Stimulated activated CD8-positive, alpha-beta memory T cell treated with anti-CD3 and anti-CD28 coated beads, Interleukin-4, amount 100 ng/mL, for 24 hours (primary cell): ENCODE measurements at regions not wholly inside any gene's neighbourhood (a gene's known extent, or its start where the extent isn't known, plus 50 kb on each side); places are given as distances from the start of the nearest gene placed in this dataset.
"Not testable (repeated sequence)": the region's sequence is repeated elsewhere in the genome, so short reads cannot be mapped to it uniquely, and the experiment has no call there.

Experiments used
- DNase-seq: peaks from one replicate; pipeline ENCODE4 v3.0.0-alpha.2; 2020; ENCODE audit warnings: low read depth

DNA sequence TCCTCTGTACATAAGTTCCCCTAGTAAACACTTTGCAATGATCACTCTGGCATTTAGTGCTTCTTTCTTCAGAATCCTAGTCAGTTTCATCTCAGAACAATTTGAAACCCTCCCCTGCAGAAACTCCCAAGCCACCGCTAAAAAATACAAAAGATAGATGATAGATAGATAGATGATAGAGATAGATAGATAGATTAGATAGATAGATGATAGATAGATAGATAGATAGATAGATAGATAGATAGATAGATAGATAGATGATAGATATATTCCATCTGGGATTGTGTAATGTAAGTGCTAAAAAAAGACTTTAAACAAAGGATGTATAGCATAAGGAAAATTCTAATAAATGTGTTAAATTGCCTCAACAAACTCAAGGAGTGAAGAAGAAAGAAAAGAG lies 212.6 kb upstream of the POGK start:
- no peak for DNase-seq

DNA sequence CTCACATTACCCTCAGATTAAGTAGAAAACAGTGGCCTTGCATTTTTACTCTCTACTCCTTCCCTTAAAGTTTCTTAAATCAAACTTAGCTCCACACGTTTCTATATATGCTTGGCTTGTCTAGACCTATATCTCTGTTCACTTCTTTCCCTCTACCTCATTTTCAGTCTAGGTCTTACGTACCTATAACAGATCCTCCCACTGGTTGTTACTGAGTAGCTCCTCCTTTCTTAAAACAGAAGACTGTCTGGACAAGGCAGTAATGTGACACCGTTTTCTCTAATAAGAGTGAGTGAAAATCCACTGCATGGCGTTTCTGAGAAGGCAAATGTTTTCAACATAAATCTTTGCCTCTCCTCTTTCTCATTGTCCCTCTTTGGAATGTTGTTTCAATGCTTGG lies 211.7 kb upstream of the POGK start:
- no peak for DNase-seq

DNA sequence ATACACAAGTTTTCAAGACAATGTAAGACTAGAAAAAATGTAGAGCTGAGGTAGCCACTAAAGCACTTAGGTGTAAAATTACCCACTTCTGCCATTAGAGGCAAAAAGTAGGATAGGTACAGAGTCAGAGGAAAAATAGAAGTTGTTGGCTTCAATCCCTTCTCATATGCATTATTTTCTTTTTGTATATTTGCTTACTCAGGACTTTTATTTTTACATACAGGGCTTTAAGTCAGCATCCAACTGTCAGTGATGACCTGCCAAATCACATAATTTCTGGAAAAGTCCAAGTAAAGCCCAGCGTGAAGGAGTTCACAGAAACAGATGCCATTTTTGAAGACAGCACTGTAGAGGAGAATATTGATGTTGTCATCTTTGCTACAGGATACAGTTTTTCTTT lies 211.0 kb upstream of the POGK start:
- no peak for DNase-seq

GRCh38 chr1:166629946-166630345 lies 209.3 kb upstream of the POGK start:
- no peak for DNase-seq

- no peak for DNase-seq
Measured at GRCh38 chr1:166630369-166630768, 208.9 kb upstream of the POGK start.

GRCh38 chr1:166638137-166638536 lies 201.1 kb upstream of the POGK start:
- no peak for DNase-seq

GRCh38 chr1:166657228-166657627 lies 182.0 kb upstream of the POGK start:
- DNase-seq: not testable (repeated sequence)

GRCh38 chr1:166666790-166667189 lies 172.5 kb upstream of the POGK start:
- DNase-seq: not testable (repeated sequence)

DNA sequence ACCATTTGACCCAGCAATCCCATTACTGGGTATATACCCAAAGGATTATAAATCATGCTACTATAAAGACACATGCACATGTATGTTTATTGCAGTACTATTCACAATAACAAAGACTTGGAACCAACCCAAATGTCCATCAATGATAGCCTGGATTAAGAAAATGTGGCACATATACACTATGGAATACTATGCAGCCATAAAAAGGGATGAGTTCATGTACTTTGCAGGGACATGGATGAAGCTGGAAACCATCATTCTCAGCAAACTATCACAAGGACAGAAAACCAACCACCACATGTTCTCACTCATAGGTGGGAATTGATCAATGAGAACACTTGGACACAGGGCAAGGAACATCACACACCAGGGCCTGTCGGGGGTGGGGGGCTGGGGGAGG lies 171.7 kb upstream of the POGK start:
- DNase-seq: not testable (repeated sequence)

- DNase-seq: no peak
Measured at GRCh38 chr1:166671627-166672026, 167.6 kb upstream of the POGK start.

- no peak for DNase-seq
Measured at GRCh38 chr1:166673722-166674121, 165.6 kb upstream of the POGK start.

GRCh38 chr1:166675213-166675612 lies 164.1 kb upstream of the POGK start:
- DNase-seq: no peak

DNA sequence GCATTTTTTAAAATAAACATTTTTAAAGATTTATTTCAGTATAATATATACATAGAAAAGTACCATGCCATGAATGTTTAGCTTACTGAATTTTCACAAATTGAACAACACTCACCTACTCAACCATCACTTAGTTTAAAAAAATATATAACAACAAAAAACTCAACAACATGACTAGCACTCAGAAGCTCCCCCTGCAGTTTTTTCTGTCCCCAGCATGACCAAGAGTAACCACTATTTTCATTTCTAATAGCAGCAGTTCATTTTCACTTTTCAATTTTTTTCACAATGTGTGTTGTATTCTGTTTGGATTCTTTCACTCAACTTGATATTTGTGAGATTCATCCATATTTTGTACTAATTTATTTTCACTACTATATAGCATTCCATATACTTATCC lies 162.3 kb upstream of the POGK start:
- DNase-seq: no peak

- no peak for DNase-seq
Measured at GRCh38 chr1:166679369-166679768, 159.9 kb upstream of the POGK start.

DNA sequence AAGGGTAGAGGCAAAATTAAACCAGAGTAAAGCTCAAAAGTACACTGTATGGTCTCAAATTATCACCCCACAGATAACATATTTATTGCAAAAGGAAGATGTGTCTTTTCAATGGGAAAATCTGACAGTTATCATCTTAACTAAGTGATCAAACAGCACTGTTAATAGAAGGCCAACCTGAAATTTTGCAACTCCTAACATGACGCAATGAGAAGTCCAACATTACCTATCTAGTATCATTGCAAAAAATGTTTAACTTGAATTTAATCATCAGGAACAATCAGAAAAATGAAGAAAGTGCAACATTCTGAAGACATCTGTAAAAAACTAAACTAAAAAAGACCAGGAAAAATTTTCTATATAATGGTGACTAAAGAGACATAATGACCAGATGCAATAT lies 156.7 kb upstream of the POGK start:
- DNase-seq: no peak

DNA sequence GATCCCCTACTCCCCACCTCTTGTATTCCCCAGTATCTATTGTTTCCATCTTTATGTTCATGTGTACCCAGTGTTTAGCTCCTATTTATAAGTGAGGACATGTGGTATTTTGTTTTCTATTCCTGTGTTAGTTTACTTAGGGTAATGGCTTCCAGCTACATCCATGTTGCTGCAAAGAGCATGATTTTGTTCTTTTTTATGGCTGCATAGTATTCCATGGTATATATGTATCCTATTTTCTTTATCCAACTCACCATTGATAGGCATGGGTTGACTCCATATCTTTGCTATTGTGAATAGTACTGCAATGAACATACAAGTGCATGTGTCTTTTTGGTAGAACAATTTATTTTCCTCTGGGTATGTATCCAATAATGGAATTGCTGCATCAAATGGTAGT lies 154.6 kb upstream of the POGK start:
- not testable (repeated sequence) for DNase-seq

GRCh38 chr1:166685200-166685599 lies 154.1 kb upstream of the POGK start:
- DNase-seq: no peak

- not testable (repeated sequence) for DNase-seq
Measured at GRCh38 chr1:166685891-166686290, 153.4 kb upstream of the POGK start.

DNA sequence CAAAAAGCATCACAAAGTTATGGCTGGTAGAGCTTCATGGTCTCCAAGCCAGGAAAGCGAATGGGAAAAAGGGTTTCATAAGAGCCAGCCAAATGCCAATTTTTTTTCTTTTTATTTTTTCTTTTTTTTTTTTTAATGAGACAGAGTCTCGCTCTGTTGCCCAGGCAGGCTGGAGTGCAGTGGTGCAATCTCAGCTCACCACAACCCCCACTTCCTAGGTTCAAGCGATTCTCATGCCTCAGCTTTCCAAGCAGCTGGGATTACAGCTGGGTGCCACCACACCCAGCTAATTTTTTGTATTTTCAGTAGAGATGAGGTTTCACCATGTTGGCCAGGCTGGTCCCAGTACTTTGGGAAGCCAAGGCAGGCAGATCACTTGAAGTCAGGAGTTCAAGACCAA lies 148.7 kb upstream of the POGK start:
- not testable (repeated sequence) for DNase-seq

DNA sequence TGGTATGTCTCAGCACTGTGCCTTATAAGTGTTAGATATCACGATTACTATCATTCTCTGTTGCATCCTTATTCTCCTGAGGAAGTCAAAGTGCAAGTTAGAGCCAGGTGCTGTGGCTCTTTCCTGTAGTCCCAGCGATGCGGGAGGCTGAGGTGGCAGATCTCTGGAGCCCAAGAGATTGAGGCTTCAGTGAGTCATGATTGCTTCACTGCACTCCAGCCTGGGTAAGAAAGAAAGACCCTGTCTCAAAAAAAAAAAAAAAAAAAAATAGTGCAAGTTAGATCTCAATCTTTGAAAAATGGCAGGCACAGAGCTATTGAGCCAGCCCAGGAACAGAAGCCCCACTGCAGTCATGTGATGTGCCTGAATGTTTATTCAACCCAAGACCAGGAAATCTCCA lies 147.8 kb upstream of the POGK start:
- no peak for DNase-seq

GRCh38 chr1:166692346-166692745 lies 146.9 kb upstream of the POGK start:
- no peak for DNase-seq

DNA sequence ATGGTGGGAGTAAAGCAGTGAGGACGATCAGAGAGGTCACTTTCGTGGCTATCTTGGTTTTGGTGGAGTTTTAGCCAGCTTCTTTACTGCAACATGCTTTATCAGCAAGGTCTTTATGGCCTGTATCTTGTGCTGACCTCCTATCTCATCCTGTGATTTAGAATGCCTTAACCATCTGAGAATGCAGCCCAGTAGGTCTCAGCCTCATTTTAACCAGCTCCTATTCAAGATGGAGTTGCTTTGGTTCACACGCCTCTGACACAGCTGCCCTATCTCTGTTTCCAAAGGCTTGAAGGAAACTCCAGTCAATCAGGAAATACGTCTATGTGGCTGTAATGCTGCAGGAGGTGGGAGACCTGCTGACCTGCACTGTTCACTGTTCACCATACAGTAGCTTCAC lies 146.1 kb upstream of the POGK start:
- DNase-seq: no peak

DNA sequence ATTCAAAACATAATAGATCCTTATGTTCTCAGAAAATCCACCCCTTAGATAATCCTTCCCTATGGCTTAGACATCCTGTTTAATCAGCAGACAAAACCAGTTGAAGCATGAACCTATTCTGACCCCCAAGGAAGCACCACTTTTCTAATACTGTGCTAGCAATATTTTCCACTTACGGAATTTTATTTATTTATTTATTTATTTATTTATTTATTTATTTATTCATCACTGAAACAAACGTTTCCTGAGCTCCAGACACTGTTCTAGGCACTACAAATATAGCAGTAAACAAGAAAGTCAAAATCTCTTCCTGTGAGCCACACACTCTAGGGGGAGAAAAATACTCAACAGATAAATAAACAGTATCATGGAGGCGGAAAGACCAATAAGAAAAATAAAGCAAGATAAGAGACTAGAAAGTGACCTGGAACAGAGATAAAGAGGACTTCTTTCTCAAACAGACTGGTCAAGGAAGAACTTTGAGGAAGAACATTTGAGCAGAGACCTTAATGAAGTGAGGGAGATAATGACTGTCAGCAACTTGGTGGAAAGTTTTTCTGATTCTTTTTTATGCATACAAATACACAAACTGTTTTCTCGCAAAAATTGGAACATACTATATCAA lies 145.5 kb upstream of the POGK start:
- DNase-seq: no peak

DNA sequence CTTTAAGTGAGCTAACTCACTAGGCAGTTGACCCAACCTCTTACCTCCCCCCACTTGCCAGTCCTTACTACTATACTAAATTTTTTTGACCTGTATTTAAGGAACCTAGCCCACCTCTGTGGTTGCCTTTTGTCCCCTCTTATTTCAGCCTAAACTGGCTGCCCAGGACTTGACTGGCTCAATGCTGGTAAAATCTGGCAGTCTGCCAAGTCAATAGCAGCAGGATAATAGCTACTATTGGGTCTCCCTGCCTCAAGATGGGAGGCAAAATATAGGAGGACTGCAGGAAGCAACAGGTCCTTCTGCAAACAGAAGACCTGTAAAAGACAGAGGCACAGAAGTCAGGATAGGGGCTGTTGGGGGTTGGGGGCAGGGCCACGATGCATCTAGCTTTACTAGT lies 144.2 kb upstream of the POGK start:
- no peak for DNase-seq

GRCh38 chr1:166695834-166696233 lies 143.4 kb upstream of the POGK start:
- not testable (repeated sequence) for DNase-seq
